COLO668 (cell line): ENCODE measurements at regions not wholly inside any gene's neighbourhood (a gene's known extent, or its start where the extent isn't known, plus 50 kb on each side); places are given as distances from the start of the nearest gene placed in this dataset.

ENCODE experiments used
- DNase-seq: peaks from one replicate; lab custom pipeline; 2025; ENCODE audit not compliant: unreplicated experiment; lab: John Stamatoyannopoulos, UW

DNA sequence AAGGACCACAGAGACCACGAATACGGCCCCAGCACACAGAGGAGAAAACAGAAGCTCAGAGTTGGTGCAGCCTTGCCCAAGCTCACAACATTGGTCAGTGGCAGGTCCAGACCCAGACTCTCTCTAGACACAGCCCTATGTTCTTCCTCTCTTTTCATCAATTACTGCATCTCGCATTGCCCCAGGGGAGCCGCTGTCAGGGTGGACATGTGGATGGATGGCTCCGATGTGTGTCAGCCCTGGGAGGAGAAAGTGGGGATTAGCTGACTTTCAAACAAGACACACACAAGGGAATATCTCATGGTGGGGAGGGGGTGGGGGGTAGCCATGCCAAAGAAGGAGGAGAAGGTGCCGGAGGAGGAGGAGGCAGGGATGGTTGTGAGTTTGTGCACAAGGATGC is 556.8 kb downstream of the NPHP4 start:
- no peak for DNase-seq

- no peak for DNase-seq
Observed at GRCh38 chr1:5432436-5432835, 559.8 kb downstream of the NPHP4 start.

GRCh38 chr1:5430911-5431697 is 561.1 kb downstream of the NPHP4 start:
- DNase-seq, result peak; percentile 90

GRCh38 chr1:5430136-5430535 is 562.1 kb downstream of the NPHP4 start:
- peak; percentile 83 for DNase-seq

- no peak for DNase-seq
Observed at GRCh38 chr1:5428351-5428750, 563.9 kb downstream of the NPHP4 start.

GRCh38 chr1:5427026-5427613 is 565.1 kb downstream of the NPHP4 start:
- DNase-seq, result no peak

DNA sequence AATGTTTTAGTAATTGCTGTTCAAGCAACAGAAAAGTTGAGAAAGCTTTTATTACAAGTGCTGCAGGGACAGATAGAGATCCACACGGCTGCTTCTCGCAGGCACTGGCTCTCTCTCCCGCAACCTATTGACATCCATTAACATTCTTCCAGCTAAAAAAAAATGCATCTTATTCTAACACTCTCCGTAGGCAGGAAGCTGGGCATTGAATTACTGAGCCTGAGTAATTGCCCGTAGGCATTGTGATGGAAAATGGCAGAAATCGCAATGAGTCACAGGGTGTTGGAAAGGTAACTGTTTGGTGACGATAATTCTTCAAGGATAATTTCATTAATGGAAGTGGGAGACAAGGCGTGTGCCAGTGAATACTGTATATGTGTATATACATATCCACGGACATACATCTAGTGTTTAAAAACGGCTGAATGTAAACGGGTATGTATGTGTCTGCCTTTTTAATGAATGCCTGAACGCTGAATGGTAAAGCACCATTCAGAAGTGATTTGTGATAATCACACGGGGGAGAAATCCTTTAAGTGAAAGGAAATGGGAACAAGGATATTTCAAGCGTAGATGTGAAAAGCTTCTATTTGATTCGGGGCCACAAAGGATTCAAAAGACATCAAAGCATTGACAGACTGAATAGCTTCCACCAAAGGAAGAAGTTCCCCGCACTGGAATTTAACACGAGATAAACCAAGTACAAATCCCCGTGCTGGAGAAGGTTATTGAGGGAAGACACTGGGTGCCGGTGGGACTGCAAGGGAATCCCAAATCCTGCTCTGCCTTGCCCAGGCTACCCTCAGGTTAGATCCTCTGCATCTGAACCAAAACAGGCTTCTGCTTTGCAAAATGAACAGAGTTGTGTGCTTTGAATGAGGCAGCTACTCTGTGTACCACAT is 567.2 kb downstream of the NPHP4 start:
- peak; percentile 42 for DNase-seq

- DNase-seq, result peak; percentile 99
Observed at GRCh38 chr1:5423109-5423508, 569.1 kb downstream of the NPHP4 start.

DNA sequence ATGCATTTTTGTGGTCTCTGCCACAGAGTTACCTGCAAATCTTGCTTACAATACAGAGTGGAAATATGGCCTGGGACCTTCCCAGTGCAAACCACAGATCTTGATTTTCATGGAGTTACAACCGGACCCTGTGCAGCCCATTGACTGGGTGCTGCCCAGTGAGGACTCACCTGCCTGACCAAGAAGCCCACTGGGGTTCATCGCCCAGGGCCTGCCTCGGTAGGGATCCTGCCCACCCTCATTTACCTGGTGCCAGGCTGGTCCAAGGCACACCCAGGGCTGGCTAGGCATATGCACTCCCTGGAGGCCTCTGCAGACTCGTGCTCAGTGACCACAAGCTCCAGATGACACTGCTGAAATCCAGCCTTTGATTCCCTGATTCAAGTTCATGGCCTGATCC is 572.7 kb downstream of the NPHP4 start:
- DNase-seq, result no peak

- no peak for DNase-seq
Observed at GRCh38 chr1:5416518-5416917, 575.7 kb downstream of the NPHP4 start.

DNA sequence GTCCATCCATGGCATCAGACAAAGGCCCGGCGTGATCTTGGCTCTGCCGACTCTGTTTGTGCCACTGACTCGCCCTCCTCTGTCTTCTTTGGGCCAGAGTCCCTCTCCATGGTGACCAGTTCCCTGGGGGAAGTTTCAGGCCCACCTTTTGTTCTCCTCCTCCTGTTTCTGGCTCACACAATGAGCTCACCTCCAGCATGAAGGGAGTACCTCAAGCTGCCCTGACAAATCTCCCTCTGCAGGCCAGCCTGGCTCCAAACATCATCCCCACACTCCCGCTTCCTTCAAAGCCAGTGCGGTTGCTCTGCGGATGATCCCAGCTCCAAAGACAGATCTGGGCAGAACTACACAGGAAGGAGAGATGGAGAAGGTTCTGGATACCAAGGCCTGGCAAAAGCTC is 576.6 kb downstream of the NPHP4 start:
- peak; percentile 24 for DNase-seq

GRCh38 chr1:5410652-5411051 is 581.6 kb downstream of the NPHP4 start:
- peak; percentile 52 for DNase-seq

- no peak for DNase-seq
Observed at GRCh38 chr1:5408401-5408800, 583.8 kb downstream of the NPHP4 start.

DNA sequence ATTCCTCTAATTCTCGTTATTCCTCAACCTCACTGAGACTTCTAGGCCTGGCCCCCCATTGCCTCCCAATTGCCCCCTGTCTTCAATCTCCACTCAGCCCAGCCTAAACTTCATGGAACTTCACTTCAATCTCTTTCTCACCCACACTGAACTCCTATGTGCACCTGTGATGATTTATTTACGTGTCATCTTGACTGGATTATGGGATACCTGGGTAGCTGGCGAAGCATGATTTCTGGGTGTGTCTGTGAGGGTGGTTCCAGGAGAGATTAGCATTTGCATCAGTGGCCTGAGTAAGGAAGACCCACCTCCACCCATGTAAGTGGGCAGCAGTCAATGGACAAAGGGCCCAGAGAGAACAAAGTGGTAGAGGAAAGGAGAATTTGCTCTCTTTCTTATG is 587.0 kb downstream of the NPHP4 start:
- DNase-seq, result no peak

GRCh38 chr1:5404412-5405203 is 587.6 kb downstream of the NPHP4 start:
- DNase-seq, result no peak

GRCh38 chr1:5403935-5404334 is 588.3 kb downstream of the NPHP4 start:
- DNase-seq, result no peak

DNA sequence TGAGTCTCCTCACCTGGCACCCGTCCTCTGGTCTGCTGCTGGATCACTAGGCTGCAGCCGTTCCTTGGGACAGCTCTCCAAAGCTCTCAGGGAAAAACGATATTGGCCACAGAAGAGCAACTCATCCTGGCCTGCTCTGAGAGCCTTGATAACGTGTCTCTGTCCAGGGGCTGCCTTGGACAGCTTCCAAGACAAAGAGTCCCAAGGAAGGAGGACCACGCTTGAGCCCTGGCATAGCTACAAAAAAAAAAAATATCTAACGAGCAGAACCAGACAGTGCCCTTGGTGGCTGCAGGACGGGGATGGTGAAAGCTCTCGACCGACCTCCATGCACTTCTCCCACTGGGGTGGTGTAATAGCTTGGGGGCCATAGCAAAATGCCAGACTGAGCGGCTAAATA is 589.6 kb downstream of the NPHP4 start:
- DNase-seq, result no peak

DNA sequence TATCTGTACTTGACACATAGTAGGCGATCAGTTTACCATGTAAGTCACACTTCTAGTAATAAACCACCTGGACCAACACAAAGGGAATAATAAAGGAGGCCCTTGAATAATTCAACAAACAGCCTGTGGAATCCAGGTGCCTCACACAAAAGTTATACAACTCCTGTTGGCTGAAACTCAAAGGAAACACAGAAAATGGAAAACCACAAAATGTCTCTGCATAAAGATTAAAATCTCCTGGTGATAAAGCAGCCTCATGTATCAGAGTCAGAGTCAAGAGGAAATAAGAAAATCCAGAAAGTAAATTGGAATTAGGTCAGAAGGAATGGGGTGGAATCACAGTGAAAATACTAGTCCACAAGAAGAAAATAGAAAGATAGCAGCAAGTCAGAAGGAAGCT is 592.5 kb downstream of the NPHP4 start:
- DNase-seq, result no peak

- DNase-seq, result no peak
Observed at GRCh38 chr1:5396593-5396992, 595.6 kb downstream of the NPHP4 start.

- DNase-seq, result peak; percentile 49
Observed at GRCh38 chr1:5394111-5394510, 598.1 kb downstream of the NPHP4 start.

GRCh38 chr1:5393603-5394002 is 598.6 kb downstream of the NPHP4 start:
- DNase-seq, result peak; percentile 83
